ENCODE measurements at regions not wholly inside any gene's neighbourhood (a gene's known extent, or its start where the extent isn't known, plus 50 kb on each side); places are given as distances from the start of the nearest gene placed in this dataset.

DNA sequence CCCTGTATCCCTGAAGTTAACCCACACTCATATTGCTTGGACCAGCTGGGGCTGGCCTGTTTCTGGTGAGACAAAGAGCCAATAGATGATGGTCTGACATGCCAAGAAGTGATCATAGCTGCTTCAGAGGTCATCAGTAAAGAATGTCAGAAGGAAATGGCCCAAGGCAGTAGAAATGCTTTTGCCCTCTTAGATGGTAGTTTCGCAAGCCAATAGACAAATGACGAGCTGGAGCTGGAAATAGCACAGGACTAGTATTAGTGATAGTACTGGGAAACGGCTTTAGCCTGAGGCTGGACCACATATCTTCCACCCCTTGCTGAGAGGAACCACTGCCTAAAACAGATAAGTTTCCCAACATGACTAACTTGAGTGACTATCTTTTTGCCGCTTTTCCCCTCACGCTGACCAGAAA lies 176.1 kb upstream of the THBS1 start:
- Mint-ChIP-seq H3K27me3 (ENCODE audit: unreplicated experiment) (no peaks in the 10 kb centered on the region), H3K4me1 (ENCODE audit: unreplicated experiment) (peaks cover 39% of the 10 kb centered on the region), H3K4me3 (ENCODE audit: unreplicated experiment) (no peak overlapping the region), H3K27ac (ENCODE audit: unreplicated experiment) (peak overlapping the region; percentile 61), H3K9me3 (ENCODE audit: unreplicated experiment) (no peaks in the 10 kb centered on the region), H3K36me3 (ENCODE audit: unreplicated experiment) (no peaks in the 10 kb centered on the region)
- DNase-seq (ENCODE audit: extremely low spot score, unreplicated experiment): no peak
- TF ChIP-seq, protein P1, sequence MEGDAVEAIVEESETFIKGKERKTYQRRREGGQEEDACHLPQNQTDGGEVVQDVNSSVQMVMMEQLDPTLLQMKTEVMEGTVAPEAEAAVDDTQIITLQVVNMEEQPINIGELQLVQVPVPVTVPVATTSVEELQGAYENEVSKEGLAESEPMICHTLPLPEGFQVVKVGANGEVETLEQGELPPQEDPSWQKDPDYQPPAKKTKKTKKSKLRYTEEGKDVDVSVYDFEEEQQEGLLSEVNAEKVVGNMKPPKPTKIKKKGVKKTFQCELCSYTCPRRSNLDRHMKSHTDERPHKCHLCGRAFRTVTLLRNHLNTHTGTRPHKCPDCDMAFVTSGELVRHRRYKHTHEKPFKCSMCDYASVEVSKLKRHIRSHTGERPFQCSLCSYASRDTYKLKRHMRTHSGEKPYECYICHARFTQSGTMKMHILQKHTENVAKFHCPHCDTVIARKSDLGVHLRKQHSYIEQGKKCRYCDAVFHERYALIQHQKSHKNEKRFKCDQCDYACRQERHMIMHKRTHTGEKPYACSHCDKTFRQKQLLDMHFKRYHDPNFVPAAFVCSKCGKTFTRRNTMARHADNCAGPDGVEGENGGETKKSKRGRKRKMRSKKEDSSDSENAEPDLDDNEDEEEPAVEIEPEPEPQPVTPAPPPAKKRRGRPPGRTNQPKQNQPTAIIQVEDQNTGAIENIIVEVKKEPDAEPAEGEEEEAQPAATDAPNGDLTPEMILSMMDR (IDR thresholded peaks at IDR 0.05): no peak

GRCh38 chr15:39406485-39406884 lies 174.4 kb upstream of the THBS1 start:
- Mint-ChIP-seq H3K4me3 (ENCODE audit: unreplicated experiment) (no peak overlapping the region), H3K27ac (ENCODE audit: unreplicated experiment) (no peak overlapping the region), H3K9me3 (ENCODE audit: unreplicated experiment) (no peaks in the 10 kb centered on the region), H3K36me3 (ENCODE audit: unreplicated experiment) (no peaks in the 10 kb centered on the region), H3K4me1 (ENCODE audit: unreplicated experiment) (peaks cover 33% of the 10 kb centered on the region), H3K27me3 (ENCODE audit: unreplicated experiment) (no peaks in the 10 kb centered on the region)
- no peak for DNase-seq (ENCODE audit: extremely low spot score, unreplicated experiment)
- TF ChIP-seq, protein P1 (IDR thresholded peaks at IDR 0.05): no peak

DNA sequence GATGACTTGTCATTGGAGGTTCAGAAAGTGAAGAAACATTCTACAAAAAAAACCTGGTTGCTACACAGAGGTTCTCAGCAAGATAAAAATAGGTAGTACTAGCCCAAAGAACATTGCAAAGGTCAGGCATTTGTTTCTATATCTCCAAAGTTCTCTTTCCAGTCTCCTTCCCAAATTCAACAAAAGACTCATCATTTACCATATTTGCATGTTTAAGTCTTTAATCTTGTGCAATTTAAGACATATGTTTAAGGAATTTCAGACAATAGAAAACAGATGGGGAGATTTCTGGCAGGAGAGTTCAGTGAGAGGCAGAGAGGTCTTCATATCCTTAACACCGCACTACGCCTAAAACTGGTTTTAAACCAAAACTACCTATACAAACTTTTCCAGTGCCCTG lies 173.8 kb upstream of the THBS1 start:
- Mint-ChIP-seq H3K27me3 (ENCODE audit: unreplicated experiment) (no peaks in the 10 kb centered on the region), H3K4me1 (ENCODE audit: unreplicated experiment) (peaks cover 33% of the 10 kb centered on the region), H3K27ac (ENCODE audit: unreplicated experiment) (no peak overlapping the region), H3K4me3 (ENCODE audit: unreplicated experiment) (no peak overlapping the region), H3K36me3 (ENCODE audit: unreplicated experiment) (no peaks in the 10 kb centered on the region), H3K9me3 (ENCODE audit: unreplicated experiment) (no peaks in the 10 kb centered on the region)
- DNase-seq (ENCODE audit: extremely low spot score, unreplicated experiment): no peak
- TF ChIP-seq, protein P1 (IDR thresholded peaks at IDR 0.05): no peak

GRCh38 chr15:39409876-39410530 lies 170.9 kb upstream of the THBS1 start:
- DNase-seq (ENCODE audit: extremely low spot score, unreplicated experiment): no peak
- Mint-ChIP-seq H3K4me3 (ENCODE audit: unreplicated experiment) (no peak overlapping the region), H3K27ac (ENCODE audit: unreplicated experiment) (no peak overlapping the region), H3K27me3 (ENCODE audit: unreplicated experiment) (no peaks in the 10 kb centered on the region), H3K4me1 (ENCODE audit: unreplicated experiment) (peaks cover 13% of the 10 kb centered on the region), H3K36me3 (ENCODE audit: unreplicated experiment) (no peaks in the 10 kb centered on the region), H3K9me3 (ENCODE audit: unreplicated experiment) (no peaks in the 10 kb centered on the region)
- TF ChIP-seq, protein P1 (IDR thresholded peaks at IDR 0.05): no peak

DNA sequence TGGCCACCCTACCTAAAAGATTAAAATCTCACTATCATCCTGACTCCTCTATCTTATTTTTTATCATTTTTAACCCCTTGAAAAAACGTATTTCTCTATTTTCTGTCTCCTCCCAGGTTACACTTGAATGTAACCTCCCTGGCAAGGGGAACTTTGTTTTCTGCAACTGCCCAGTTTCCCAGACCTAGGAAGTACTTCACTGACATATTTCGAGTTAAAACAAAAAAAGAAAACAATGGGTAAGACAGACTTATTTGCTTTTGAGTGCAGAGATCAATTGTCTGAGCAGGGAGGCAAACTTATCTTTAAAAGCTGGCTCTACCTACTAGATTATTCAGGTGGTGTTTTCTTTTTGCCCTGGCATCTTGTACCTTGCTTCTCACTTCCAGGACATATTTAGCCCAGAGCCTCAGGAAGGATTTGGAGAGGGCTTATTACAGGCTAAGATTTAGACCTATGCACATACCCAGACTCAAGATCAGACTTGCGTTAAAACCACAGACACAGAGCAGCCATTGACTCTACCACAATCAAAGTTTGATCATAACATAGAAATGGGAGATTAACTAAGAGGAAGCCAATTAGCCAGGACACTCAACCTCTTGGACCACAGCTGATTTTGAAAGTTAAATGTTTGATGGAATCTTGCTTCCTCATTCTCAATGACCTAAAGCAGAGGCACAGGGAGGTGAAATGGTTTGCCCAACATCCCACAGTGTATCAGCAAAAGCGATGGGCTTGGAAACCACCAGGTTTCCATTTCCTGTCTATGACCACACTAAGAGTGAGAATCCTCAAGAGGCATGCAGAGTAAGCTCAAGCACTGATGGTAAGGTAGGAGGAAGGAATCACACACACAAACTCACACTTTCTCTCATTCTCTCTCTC lies 169.5 kb upstream of the THBS1 start:
- no peaks in the 10 kb centered on the region for H3K9me3 Mint-ChIP-seq (ENCODE audit: unreplicated experiment)
- no peaks in the 10 kb centered on the region for H3K27me3 Mint-ChIP-seq (ENCODE audit: unreplicated experiment)
- no peak overlapping the region for H3K4me3 Mint-ChIP-seq (ENCODE audit: unreplicated experiment)
- TF ChIP-seq, protein P1 (IDR thresholded peaks at IDR 0.05): no peak
- H3K36me3 Mint-ChIP-seq (ENCODE audit: unreplicated experiment): no peaks in the 10 kb centered on the region
- no peak overlapping the region for H3K27ac Mint-ChIP-seq (ENCODE audit: unreplicated experiment)
- no peak for DNase-seq (ENCODE audit: extremely low spot score, unreplicated experiment)
- peaks cover 8% of the 10 kb centered on the region for H3K4me1 Mint-ChIP-seq (ENCODE audit: unreplicated experiment)

All from osteocyte (in vitro differentiated cells).